VCaP (cell line): ENCODE measurements at regions not wholly inside any gene's neighbourhood (a gene's known extent, or its start where the extent isn't known, plus 50 kb on each side); places are given as distances from the start of the nearest gene placed in this dataset.

ENCODE experiments used
- H3K27ac ChIP-seq: fragments of 450-650 bp; 2 replicates; pipeline ENCODE4 v1.5.1; 2017
- TF ChIP-seq, protein P1 (sequence below): fragments of 450-650 bp; conservative IDR thresholded peaks from 2 replicates; pipeline ENCODE4 v1.5.1; 2017; ENCODE audit warnings: mild to moderate bottlenecking, moderate library complexity

- TF ChIP-seq, protein P1, sequence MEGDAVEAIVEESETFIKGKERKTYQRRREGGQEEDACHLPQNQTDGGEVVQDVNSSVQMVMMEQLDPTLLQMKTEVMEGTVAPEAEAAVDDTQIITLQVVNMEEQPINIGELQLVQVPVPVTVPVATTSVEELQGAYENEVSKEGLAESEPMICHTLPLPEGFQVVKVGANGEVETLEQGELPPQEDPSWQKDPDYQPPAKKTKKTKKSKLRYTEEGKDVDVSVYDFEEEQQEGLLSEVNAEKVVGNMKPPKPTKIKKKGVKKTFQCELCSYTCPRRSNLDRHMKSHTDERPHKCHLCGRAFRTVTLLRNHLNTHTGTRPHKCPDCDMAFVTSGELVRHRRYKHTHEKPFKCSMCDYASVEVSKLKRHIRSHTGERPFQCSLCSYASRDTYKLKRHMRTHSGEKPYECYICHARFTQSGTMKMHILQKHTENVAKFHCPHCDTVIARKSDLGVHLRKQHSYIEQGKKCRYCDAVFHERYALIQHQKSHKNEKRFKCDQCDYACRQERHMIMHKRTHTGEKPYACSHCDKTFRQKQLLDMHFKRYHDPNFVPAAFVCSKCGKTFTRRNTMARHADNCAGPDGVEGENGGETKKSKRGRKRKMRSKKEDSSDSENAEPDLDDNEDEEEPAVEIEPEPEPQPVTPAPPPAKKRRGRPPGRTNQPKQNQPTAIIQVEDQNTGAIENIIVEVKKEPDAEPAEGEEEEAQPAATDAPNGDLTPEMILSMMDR: no peak
- no peak overlapping the region for H3K27ac ChIP-seq
Measured at GRCh38 chr14:27186048-27186447, 588.2 kb upstream of the NOVA1 start.

GRCh38 chr14:27187136-27187535 is 589.3 kb upstream of the NOVA1 start:
- H3K27ac ChIP-seq: no peak overlapping the region
- TF ChIP-seq, protein P1: no peak

- no peak overlapping the region for H3K27ac ChIP-seq
- TF ChIP-seq, protein P1: no peak
Measured at GRCh38 chr14:27190296-27190695, 592.5 kb upstream of the NOVA1 start.

GRCh38 chr14:27199272-27199671 is 601.4 kb upstream of the NOVA1 start:
- TF ChIP-seq, protein P1: no peak
- no peak overlapping the region for H3K27ac ChIP-seq

DNA sequence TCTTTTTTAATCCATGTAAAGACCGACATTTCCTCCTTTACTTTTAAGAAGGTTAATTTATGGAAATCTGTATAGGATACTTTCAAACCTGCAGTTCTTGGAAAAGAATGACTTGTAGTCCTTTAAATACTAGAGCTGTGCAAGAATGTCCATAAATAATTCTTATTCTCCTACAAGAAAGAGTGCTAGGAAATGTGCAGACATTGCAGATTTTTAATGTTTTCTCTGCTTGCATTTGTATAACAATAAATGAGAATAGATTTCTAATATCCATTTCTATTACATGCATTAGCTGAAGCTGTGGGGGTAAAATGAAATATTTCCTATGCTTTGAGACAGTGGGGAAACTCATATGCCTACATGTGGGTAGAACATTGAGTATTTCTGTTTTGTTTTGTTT is 607.2 kb upstream of the NOVA1 start:
- H3K27ac ChIP-seq: no peak overlapping the region
- TF ChIP-seq, protein P1: no peak

DNA sequence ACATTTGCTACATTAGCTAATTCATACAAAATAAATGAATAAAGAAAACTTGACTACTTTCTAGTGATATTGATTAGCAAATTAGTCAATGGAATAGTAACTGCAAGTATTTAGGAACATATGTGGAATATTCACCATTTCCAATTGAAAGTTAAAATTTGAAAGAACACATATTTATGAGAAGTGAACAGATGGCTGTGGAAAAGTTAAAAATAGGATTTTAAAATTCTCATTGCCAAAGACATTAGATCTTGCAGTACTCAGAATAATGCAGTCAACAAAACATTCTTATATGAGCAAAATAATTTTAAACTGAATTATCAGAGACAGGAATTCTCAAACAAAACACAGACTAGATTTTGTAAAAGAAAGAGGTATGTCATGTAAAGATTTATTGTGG is 613.9 kb upstream of the NOVA1 start:
- no peak overlapping the region for H3K27ac ChIP-seq
- TF ChIP-seq, protein P1: no peak

- TF ChIP-seq, protein P1: no peak
- H3K27ac ChIP-seq: no peak overlapping the region
Measured at GRCh38 chr14:27222671-27223070, 624.8 kb upstream of the NOVA1 start.

GRCh38 chr14:27223906-27224305 is 626.1 kb upstream of the NOVA1 start:
- no peak overlapping the region for H3K27ac ChIP-seq
- TF ChIP-seq, protein P1: no peak
